Stimulated activated effector memory CD8-positive, alpha-beta T cell treated with anti-CD3 and anti-CD28 coated beads, Interleukin-12 subunit alpha, Interleukin-12 subunit beta, amount 100 ng/mL, for 72 hours (primary cell): ENCODE measurements at regions not wholly inside any gene's neighbourhood (a gene's known extent, or its start where the extent isn't known, plus 50 kb on each side); places are given as distances from the start of the nearest gene placed in this dataset.
A peak's percentile ranks its signal among the peaks of the same experiment; 100 is the strongest.

Source experiments
- ATAC-seq: fragments of 150-1000 bp; cut with Tn5 transposase; 2 replicates; pipeline ENCODE4 v1.10.0; 2021
- DNase-seq, 2 donors: peaks; one replicate each; pipeline ENCODE4 v3.0.0; 2021 to 2022; ENCODE audit warnings: low spot score in 2 of 2
- H3K27ac Mint-ChIP-seq: one replicate; pipeline ENCODE4 v1.8.0; 2022; ENCODE audit warnings: mild to moderate bottlenecking, mixed read lengths
- H3K36me3 Mint-ChIP-seq: one replicate; pipeline ENCODE4 v1.8.0; 2022; ENCODE audit warnings: mild to moderate bottlenecking, mixed read lengths
- H3K4me1 Mint-ChIP-seq: one replicate; pipeline ENCODE4 v1.8.0; 2022; ENCODE audit warnings: mixed read lengths
- H3K4me3 Mint-ChIP-seq: one replicate; pipeline ENCODE4 v1.8.0; 2022; ENCODE audit warnings: mild to moderate bottlenecking, mixed read lengths
- H3K9me3 Mint-ChIP-seq: one replicate; pipeline ENCODE4 v1.8.0; 2022; ENCODE audit warnings: mixed read lengths

DNA sequence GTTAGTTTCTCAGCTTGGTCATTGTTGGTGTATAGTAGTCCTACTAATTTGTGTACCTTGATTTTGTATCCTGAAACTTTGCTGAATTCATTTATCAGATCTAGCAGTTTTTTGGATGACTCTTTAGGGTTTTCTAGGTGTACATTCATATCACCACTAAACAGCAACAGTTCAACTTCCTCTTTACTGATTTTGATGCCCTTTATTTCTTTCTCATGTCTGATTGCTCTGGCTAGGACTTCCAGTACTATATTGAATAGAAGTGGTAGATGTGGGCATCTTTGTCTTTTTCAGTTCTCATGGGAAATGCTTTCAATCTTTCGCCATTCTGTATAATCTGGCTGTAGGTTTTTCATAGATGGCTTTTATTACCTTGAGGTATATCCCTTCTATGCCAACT lies 61.3 kb upstream of the HEY2 start:
- no peaks in the 10 kb centered on the region for H3K4me1 Mint-ChIP-seq
- no peak overlapping the region for H3K27ac Mint-ChIP-seq
- ATAC-seq (peak; percentile 46), DNase-seq (no peak)
- no peaks in the 10 kb centered on the region for H3K36me3 Mint-ChIP-seq
- H3K9me3 Mint-ChIP-seq = peaks cover 3% of the 10 kb centered on the region
- H3K4me3 Mint-ChIP-seq = no peak overlapping the region

DNA sequence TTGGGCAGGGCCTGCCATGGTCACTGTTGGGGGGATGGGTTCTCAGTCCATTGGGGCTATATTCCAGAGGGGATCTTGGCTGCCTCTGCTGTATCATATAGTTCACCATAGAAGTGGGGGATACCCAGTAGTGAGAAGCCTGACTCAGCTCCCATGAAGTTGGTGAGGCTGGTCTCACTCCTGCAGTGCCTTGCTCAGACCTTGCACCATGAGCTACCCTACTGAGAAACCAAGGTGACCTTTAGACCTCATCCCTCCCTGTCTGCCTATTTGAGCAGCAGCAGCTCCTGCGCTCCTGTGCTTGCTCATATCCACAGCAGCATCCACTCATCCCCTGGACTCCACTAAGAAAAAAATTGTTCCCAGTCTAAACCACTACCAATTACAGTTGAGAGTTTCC lies 56.0 kb upstream of the HEY2 start:
- Mint-ChIP-seq H3K27ac (no peak overlapping the region), H3K4me3 (no peak overlapping the region), H3K4me1 (no peaks in the 10 kb centered on the region), H3K36me3 (no peaks in the 10 kb centered on the region), H3K9me3 (no peaks in the 10 kb centered on the region)
- DNase-seq (no peak), ATAC-seq (no peak)

DNA sequence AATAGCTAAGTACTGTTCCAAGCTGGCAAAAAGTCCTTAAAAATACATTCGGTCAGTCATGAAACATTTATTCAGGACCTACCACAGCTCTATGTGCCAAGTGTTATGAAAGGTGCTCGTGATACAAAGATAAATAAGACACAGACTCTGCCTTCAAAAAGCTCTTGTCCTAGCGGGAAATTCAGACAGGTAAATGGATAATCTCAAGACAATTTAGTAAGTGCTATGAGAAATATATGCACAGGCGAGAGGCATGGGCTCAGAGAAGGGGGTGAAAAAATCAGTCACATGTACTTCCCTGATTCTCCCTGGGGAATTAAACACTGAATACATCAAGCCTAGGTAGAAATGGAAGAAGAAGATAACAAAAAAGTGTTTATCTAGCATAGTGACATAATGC lies 49.8 kb upstream of the HEY2 start:
- ATAC-seq (no peak), DNase-seq (no peak)
- H3K9me3 Mint-ChIP-seq = no peaks in the 10 kb centered on the region
- no peaks in the 10 kb centered on the region for H3K36me3 Mint-ChIP-seq
- no peak overlapping the region for H3K4me3 Mint-ChIP-seq
- no peak overlapping the region for H3K27ac Mint-ChIP-seq
- no peaks in the 10 kb centered on the region for H3K4me1 Mint-ChIP-seq
